HG03045 (cell line): ENCODE measurements at regions not wholly inside any gene's neighbourhood (a gene's known extent, or its start where the extent isn't known, plus 50 kb on each side); places are given as distances from the start of the nearest gene placed in this dataset.
A peak's percentile ranks its signal among the peaks of the same experiment; 100 is the strongest.
"Not testable (repeated sequence)": the region's sequence is repeated elsewhere in the genome, so short reads cannot be mapped to it uniquely, and the experiment has no call there.

Experiments used
- ATAC-seq: cut with Tn5 transposase; IDR thresholded peaks from one replicate; pipeline ENCODE4 v1.9.1; 2021; ENCODE audit warnings: mild to moderate bottlenecking, moderate library complexity; ENCODE audit not compliant: unreplicated experiment

DNA sequence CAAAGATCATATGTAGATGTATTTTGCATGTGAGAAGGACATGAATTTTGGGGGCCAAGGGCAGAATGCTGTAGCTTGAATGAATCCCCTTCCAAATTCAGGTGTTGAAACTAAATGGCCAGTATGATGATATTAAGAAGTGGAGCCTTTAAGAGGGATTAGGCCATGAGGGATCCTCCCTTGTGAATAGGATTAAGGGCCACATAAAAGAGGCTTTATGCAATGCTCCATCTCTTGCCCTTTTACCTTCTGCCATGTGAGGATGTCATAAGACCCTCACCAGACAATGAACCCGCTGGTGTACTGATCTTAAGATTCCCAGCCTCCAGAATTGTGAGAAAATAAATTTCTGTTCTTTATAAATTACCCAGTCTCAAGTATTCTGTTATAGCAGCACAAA lies 206.1 kb downstream of the YTHDC2 start:
- no peak for ATAC-seq

GRCh38 chr5:113721171-113721570 lies 207.7 kb downstream of the YTHDC2 start:
- ATAC-seq, result no peak

GRCh38 chr5:113723021-113723420 lies 209.5 kb downstream of the YTHDC2 start:
- no peak for ATAC-seq

- no peak for ATAC-seq
Observed at GRCh38 chr5:113735751-113736150, 222.3 kb downstream of the YTHDC2 start.

- no peak for ATAC-seq
Observed at GRCh38 chr5:113742176-113742575, 228.7 kb downstream of the YTHDC2 start.

DNA sequence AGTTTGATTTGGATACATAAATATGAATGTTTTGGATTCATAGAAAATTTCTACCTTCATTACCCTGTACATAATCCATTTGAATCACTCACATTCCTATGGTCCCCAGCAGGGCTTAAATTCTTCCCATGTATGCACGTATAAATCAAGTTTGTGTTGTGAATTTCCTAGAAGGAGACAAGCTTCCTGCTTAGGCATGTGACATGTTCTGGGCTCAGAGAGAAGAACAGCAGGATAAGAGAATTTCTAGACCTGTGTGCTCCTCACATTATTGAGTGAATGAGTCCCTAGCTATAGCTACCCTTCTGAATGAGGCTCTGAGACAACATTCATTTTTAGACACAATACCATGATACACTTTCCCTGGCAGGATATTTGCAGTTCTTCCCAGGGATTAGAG lies 229.1 kb downstream of the YTHDC2 start:
- no peak for ATAC-seq

GRCh38 chr5:113748403-113748802 lies 234.9 kb downstream of the YTHDC2 start:
- ATAC-seq, result no peak

DNA sequence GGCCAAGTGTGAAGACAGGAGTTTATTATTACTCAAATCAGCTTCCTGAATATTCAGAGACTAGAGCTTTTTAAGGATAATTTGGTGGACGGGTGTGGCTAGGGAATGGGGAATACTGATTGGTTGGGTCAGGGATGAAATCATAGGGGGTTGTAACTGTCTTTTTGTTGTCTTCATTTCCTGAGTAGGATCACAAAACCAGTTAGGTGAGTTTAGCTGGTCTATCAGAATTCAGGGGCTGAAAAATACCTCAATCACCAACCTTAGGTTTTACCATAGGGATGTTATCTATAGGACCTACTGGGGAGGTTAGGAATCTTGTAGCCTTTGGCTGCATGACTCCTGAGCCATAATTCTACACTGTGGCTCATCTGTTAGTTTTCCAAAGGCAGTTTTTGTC lies 235.8 kb downstream of the YTHDC2 start:
- no peak for ATAC-seq

DNA sequence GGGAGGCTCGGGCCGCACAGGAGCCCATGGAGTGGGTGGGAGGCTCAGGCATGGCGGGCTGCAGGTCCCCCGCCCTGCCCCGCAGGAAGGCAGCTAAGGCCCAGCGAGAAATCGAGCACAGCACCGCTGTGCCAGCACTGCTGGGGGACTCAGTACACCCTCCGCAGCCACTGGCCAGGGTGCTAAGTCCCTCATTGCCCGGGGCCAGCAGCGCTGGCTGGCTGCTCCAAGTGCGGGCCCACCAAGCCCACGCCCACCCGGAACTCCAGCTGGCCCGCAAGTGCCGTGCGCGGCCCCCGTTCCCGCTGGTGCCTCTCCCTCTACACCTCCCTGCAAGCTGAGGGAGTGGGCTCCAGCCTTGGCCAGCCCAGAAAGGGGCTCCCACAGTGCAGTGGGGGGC lies 239.7 kb downstream of the YTHDC2 start:
- not testable (repeated sequence) for ATAC-seq

GRCh38 chr5:113755516-113755915 lies 242.0 kb downstream of the YTHDC2 start:
- no peak for ATAC-seq

DNA sequence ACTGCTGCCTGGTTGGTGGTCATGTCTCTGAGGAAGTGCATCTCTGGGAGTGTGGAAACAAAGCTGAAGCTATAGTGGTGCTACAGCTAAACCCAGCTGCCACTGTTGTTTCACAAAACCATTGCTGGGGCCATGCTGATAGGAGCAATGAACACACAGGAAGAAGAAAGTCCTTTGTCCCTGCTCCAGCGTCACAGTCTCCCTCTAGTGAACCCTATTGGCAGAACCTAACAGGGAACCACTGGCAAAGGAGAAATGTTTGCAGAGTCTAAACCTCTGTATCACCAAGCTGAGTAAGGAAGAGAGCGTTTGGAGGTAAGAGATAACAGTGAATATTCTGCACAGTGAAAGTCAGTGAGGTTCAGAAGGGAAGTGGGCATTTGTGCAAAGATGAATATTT lies 244.0 kb downstream of the YTHDC2 start:
- no peak for ATAC-seq

DNA sequence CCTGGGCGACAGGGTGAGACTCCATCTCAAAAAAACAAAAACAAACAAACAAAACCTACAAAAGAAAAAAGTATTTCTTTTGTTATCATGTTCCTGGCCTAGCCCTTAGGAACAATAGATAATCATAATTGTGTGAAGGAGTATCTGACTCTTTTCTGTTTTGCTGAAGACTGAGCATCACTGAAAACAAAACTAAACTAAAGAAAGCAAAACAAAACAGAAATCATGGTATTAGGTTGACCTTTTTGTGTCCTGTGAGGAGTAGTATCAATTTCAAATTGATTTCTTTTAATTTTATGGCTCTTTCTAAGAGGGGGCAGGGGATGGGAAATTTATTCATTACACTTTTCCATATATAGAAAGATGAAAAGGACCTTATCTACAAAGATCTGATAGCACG lies 246.0 kb downstream of the YTHDC2 start:
- ATAC-seq, result no peak

- no peak for ATAC-seq
Observed at GRCh38 chr5:113760486-113760885, 247.0 kb downstream of the YTHDC2 start.

DNA sequence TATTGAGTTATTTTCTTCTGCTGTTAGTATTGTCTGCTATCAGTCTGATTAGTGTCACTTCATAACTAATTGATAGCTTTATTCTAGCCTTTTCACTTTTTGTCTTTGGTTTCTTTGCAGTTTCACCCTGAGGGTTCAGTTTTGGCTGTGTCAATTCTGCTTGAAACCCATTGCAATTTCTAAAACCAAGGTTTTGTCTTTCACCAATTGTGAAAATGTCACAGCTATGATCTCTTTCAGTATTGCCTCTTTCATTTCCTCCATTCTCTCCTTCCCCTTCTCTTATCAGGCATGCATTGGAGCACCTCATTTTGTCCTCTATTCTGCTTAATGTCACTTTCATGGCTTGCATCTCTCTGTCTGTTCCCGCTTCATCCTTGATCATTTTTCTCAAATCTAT lies 248.1 kb downstream of the YTHDC2 start:
- ATAC-seq, result no peak

DNA sequence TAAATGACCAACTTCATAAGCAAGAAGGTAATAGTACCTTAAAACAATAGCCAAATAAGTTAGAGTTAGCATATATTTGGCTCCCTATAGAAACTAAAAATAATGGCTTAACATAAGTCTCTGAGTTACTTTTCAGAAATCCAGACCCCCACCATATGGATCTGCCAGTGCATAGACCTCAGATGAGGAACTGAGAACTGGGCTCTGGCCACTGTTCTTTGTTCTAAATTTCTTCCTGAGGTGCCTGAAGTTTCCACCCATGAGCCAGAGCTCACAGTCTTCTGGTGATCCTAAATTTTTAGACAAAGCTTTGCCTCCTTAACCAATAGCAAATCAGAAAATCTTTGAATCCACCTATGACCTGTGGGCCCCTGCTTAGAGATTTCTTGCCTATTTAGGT lies 250.9 kb downstream of the YTHDC2 start:
- ATAC-seq, result no peak

GRCh38 chr5:113766827-113767226 lies 253.3 kb downstream of the YTHDC2 start:
- not testable (repeated sequence) for ATAC-seq

GRCh38 chr5:113770648-113771047 lies 257.2 kb downstream of the YTHDC2 start:
- no peak for ATAC-seq

DNA sequence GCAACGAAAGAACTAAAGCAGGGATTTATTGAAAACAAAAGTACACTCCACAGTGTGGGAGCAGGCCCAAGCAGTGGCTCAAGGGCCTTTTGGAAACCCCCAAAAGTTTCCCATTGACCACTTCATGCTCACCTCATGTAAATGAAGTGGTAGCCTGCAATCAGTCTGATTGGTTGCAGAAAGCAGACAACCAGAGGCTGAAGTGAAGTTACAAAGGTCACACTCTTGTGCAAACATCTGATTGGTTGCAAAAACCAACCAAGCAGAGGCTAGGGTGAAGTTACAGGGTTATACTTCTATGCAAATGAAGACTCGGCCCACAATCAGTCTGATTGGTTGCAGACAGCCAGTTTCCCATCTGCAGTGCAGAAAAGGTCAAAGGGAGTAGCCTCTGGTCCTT lies 258.0 kb downstream of the YTHDC2 start:
- ATAC-seq, result peak; percentile 83

- no peak for ATAC-seq
Observed at GRCh38 chr5:113776168-113776567, 262.7 kb downstream of the YTHDC2 start.

GRCh38 chr5:113776832-113777525 lies 263.5 kb downstream of the YTHDC2 start:
- ATAC-seq, result no peak

GRCh38 chr5:113778147-113778546 lies 264.7 kb downstream of the YTHDC2 start:
- no peak for ATAC-seq

DNA sequence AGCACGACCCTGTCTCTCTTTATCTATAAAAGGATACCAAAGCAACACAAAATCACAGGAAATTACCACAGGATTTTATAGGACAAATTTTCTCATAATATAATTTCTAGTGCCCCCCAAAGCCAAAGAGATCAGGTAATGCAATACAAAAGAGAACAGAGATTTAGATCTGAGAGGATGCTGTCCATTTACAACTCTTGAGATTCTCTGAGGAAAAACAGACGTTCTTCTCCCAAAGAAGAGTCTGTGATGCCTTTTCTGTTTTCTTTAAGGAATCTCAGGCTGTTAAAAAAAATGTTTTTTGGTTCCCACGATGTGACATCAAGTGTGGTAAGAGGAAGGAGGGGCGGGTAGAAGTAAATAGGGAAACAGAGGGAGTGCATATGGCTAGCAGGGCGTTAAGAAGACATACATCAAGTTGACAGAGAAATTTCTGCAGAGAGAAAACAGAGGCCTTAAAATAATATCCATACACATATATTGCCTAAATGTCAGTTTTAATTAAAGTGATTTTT lies 274.7 kb downstream of the YTHDC2 start:
- no peak for ATAC-seq

- no peak for ATAC-seq
Observed at GRCh38 chr5:113789769-113790168, 276.3 kb downstream of the YTHDC2 start.
